ENCODE measurements at regions not wholly inside any gene's neighbourhood (a gene's known extent, or its start where the extent isn't known, plus 50 kb on each side); places are given as distances from the start of the nearest gene placed in this dataset.

DNA sequence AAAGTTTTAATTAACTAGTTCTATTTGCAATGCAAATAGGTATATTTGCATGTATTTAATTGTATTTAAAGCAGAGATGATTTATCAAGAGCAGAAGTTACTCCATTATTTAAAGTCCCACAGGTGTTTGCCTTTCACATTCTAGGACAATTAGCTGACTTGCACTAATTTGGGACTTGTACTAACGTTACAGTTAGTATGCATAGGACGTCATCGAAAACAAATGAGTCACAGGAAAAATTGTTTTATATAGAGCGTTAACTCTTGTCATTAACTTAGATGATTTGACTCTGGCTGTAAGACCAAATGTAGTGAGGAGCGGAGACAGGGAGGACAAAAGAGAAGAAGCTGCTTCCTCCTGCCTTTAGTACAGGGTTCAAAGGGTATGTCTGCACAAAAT lies 126.1 kb upstream of the IFNE start:
- TF ChIP-seq, protein P1, sequence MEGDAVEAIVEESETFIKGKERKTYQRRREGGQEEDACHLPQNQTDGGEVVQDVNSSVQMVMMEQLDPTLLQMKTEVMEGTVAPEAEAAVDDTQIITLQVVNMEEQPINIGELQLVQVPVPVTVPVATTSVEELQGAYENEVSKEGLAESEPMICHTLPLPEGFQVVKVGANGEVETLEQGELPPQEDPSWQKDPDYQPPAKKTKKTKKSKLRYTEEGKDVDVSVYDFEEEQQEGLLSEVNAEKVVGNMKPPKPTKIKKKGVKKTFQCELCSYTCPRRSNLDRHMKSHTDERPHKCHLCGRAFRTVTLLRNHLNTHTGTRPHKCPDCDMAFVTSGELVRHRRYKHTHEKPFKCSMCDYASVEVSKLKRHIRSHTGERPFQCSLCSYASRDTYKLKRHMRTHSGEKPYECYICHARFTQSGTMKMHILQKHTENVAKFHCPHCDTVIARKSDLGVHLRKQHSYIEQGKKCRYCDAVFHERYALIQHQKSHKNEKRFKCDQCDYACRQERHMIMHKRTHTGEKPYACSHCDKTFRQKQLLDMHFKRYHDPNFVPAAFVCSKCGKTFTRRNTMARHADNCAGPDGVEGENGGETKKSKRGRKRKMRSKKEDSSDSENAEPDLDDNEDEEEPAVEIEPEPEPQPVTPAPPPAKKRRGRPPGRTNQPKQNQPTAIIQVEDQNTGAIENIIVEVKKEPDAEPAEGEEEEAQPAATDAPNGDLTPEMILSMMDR (IDR thresholded peaks at IDR 0.05), result no peak
- TF ChIP-seq EZH2 (IDR thresholded peaks at IDR 0.05; ENCODE audit: borderline replicate concordance, insufficient read depth, low read depth, low read length, poor library complexity, severe bottlenecking), result no peak
